LoVo (cell line): ENCODE measurements at regions not wholly inside any gene's neighbourhood (a gene's known extent, or its start where the extent isn't known, plus 50 kb on each side); places are given as distances from the start of the nearest gene placed in this dataset.

Experiments used
- DNase-seq: peaks from one replicate; pipeline ENCODE4 v3.0.0-alpha.2; 2016; ENCODE audit warnings: low spot score

- DNase-seq, result no peak
These were observed 51.2 kb downstream of the FOXL3 start for GRCh38 chr7:340979-341694.

- no peak for DNase-seq
These were observed 52.1 kb downstream of the FOXL3 start for GRCh38 chr7:341841-342638.

- no peak for DNase-seq
These were observed 52.8 kb downstream of the FOXL3 start for GRCh38 chr7:342681-343216.

GRCh38 chr7:343227-343822 lies 53.4 kb downstream of the FOXL3 start:
- DNase-seq, result no peak

- no peak for DNase-seq
These were observed 54.1 kb downstream of the FOXL3 start for GRCh38 chr7:343864-344607.

GRCh38 chr7:344608-344994 lies 54.6 kb downstream of the FOXL3 start:
- DNase-seq, result no peak

GRCh38 chr7:346116-346898 lies 56.3 kb downstream of the FOXL3 start:
- no peak for DNase-seq

GRCh38 chr7:347001-347590 lies 57.1 kb downstream of the FOXL3 start:
- no peak for DNase-seq

- no peak for DNase-seq
These were observed 57.9 kb downstream of the FOXL3 start for GRCh38 chr7:347644-348479.

GRCh38 chr7:348480-348844 lies 58.5 kb downstream of the FOXL3 start:
- DNase-seq, result no peak

- DNase-seq, result no peak
These were observed 59.2 kb downstream of the FOXL3 start for GRCh38 chr7:348962-349743.

- DNase-seq, result no peak
These were observed 61.3 kb downstream of the FOXL3 start for GRCh38 chr7:351256-351655.

GRCh38 chr7:351681-352480 lies 61.9 kb downstream of the FOXL3 start:
- no peak for DNase-seq

GRCh38 chr7:353746-354325 lies 63.9 kb downstream of the FOXL3 start:
- DNase-seq, result no peak

GRCh38 chr7:354597-355470 lies 64.9 kb downstream of the FOXL3 start:
- no peak for DNase-seq

GRCh38 chr7:355568-355967 lies 65.6 kb downstream of the FOXL3 start:
- no peak for DNase-seq

GRCh38 chr7:356087-356486 lies 66.1 kb downstream of the FOXL3 start:
- DNase-seq, result no peak
